SHP77 (cell line): ENCODE measurements at regions not wholly inside any gene's neighbourhood (a gene's known extent, or its start where the extent isn't known, plus 50 kb on each side); places are given as distances from the start of the nearest gene placed in this dataset.

Source experiments
- DNase-seq, 2 experiments: peaks; one replicate each; lab custom pipeline; 2025; lab: John Stamatoyannopoulos, UW

- DNase-seq: no peak
Observed at GRCh38 chr12:98437166-98437565, 78.2 kb upstream of the TMPO start.

GRCh38 chr12:98437806-98438595 is 77.4 kb upstream of the TMPO start:
- no peak for DNase-seq

GRCh38 chr12:98438656-98439230 is 76.6 kb upstream of the TMPO start:
- no peak for DNase-seq

GRCh38 chr12:98439471-98439951 is 75.9 kb upstream of the TMPO start:
- no peak for DNase-seq

- no peak for DNase-seq
Observed at GRCh38 chr12:98439981-98440581, 75.3 kb upstream of the TMPO start.

GRCh38 chr12:98446060-98446459 is 69.3 kb upstream of the TMPO start:
- DNase-seq: no peak

GRCh38 chr12:98446682-98447081 is 68.7 kb upstream of the TMPO start:
- DNase-seq: no peak

GRCh38 chr12:98449584-98449983 is 65.8 kb upstream of the TMPO start:
- peak in 1 of 2 experiments; percentile 74 for DNase-seq

GRCh38 chr12:98453070-98453469 is 62.3 kb upstream of the TMPO start:
- no peak for DNase-seq

- DNase-seq: no peak
Observed at GRCh38 chr12:98453492-98453891, 61.9 kb upstream of the TMPO start.

GRCh38 chr12:98456041-98456440 is 59.3 kb upstream of the TMPO start:
- DNase-seq: peak in 1 of 2 experiments; percentile 9

GRCh38 chr12:98456576-98457573 is 58.5 kb upstream of the TMPO start:
- DNase-seq: peak; percentile 47 to 56

- DNase-seq: no peak
Observed at GRCh38 chr12:98464190-98464589, 51.2 kb upstream of the TMPO start.

GRCh38 chr12:98465505-98465904 is 49.9 kb upstream of the TMPO start:
- no peak for DNase-seq
